ENCODE measurements at regions not wholly inside any gene's neighbourhood (a gene's known extent, or its start where the extent isn't known, plus 50 kb on each side); places are given as distances from the start of the nearest gene placed in this dataset.

- Histone ChIP-seq H3K27me3 (no peaks in the 10 kb centered on the region), H3K9me3 (no peaks in the 10 kb centered on the region), H3K27ac (no peak overlapping the region), H3K4me3 (peak overlapping the region; percentile 36), H3K4me1 (ENCODE audit: insufficient read depth) (no peaks in the 10 kb centered on the region), H3K36me3 (no peaks in the 10 kb centered on the region)
- TF ChIP-seq EP300 (IDR thresholded peaks at IDR 0.05) (no peak), CTCF (IDR thresholded peaks at IDR 0.05) (no peak), POLR2A (IDR thresholded peaks at IDR 0.05) (no peak)
- WGBS, 3 donors = 1% methylated on average over 88 to 101 of the region's 101 CpGs
- peak in 3 of 5 donors; percentile 9 to 33 (median 24) for DNase-seq
- intact Hi-C loops (cut with DNase I) = no loop called here
Observed at GRCh38 chr18:34493566-34494358, 216.3 kb upstream of the DTNA start.

GRCh38 chr18:34494359-34494696, 215.8 kb upstream of the DTNA start:
- Histone ChIP-seq H3K9me3 (no peaks in the 10 kb centered on the region), H3K36me3 (no peaks in the 10 kb centered on the region), H3K4me3 (peak overlapping the region; percentile 36), H3K4me1 (ENCODE audit: insufficient read depth) (no peaks in the 10 kb centered on the region), H3K27me3 (no peaks in the 10 kb centered on the region), H3K27ac (no peak overlapping the region)
- intact Hi-C loops (cut with DNase I) = no loop called here
- DNase-seq = no peak
- no peak for TF ChIP-seq CTCF (IDR thresholded peaks at IDR 0.05)
- TF ChIP-seq EP300 (IDR thresholded peaks at IDR 0.05) = no peak
- no peak for TF ChIP-seq POLR2A (IDR thresholded peaks at IDR 0.05)
- 9 to 13% (median 11%) methylated on average over 16 of the region's 16 CpGs for WGBS, 3 donors

- Histone ChIP-seq H3K27me3 (no peaks in the 10 kb centered on the region), H3K36me3 (no peaks in the 10 kb centered on the region), H3K4me1 (ENCODE audit: insufficient read depth) (no peaks in the 10 kb centered on the region), H3K9me3 (no peaks in the 10 kb centered on the region), H3K4me3 (no peak overlapping the region), H3K27ac (no peak overlapping the region)
- 51 to 55% (median 52%) methylated on average over 6 of the region's 6 CpGs for WGBS, 3 donors
- TF ChIP-seq EP300 (IDR thresholded peaks at IDR 0.05) = no peak
- TF ChIP-seq POLR2A (IDR thresholded peaks at IDR 0.05) = no peak
- no peak for TF ChIP-seq CTCF (IDR thresholded peaks at IDR 0.05)
- no peak for DNase-seq
- intact Hi-C loops (cut with DNase I) = no loop called here
Observed at GRCh38 chr18:34495506-34495905, 214.6 kb upstream of the DTNA start.

- H3K27ac ChIP-seq = no peak overlapping the region
- no peak overlapping the region for H3K4me3 ChIP-seq
- no peaks in the 10 kb centered on the region for H3K36me3 ChIP-seq
- intact Hi-C loops (cut with DNase I) = no loop called here
- WGBS, 3 donors = 50 to 63% (median 53%) methylated on average over 4 of the region's 4 CpGs
- H3K27me3 ChIP-seq = no peaks in the 10 kb centered on the region
- DNase-seq = no peak
- H3K9me3 ChIP-seq = no peaks in the 10 kb centered on the region
- TF ChIP-seq CTCF (IDR thresholded peaks at IDR 0.05) (no peak), POLR2A (IDR thresholded peaks at IDR 0.05) (no peak), EP300 (IDR thresholded peaks at IDR 0.05) (no peak)
- no peaks in the 10 kb centered on the region for H3K4me1 ChIP-seq (ENCODE audit: insufficient read depth)
Observed at GRCh38 chr18:34501553-34501952, 208.5 kb upstream of the DTNA start.
